HCT116 (cell line): ENCODE measurements at regions not wholly inside any gene's neighbourhood (a gene's known extent, or its start where the extent isn't known, plus 50 kb on each side); places are given as distances from the start of the nearest gene placed in this dataset.

Experiments used
- ATAC-seq: fragments of 200-7000 bp; cut with Tn5 transposase; 2 replicates; pipeline ENCODE4 v1.9.1; 2020; ENCODE audit warnings: mild to moderate bottlenecking, moderate library complexity
- BruUV-seq: library from RNA; stranded (reverse); fragments of 400-500 nt; replicated peaks from 2 replicates; lab custom pipeline; 2021; lab: Mats Ljungman, UMichigan
- CTCF ChIA-PET: fragments of 300-600 bp; sonication (Branson Sonifier 250); formaldehyde crosslinking; loops from one replicate; lab custom pipeline; 2021; ENCODE audit warnings: antibody characterized with exemption; lab: Charles Lee
- POLR2A ChIA-PET: fragments of 300-600, 350-600 bp; sonication (Branson Sonifier 250); formaldehyde crosslinking; loops from one replicate; lab custom pipeline; 2021; ENCODE audit warnings: antibody characterized with exemption; lab: Charles Lee
- RAD21 ChIA-PET, 2 experiments: fragments of 300-600 bp; sonication (Branson Sonifier 250); formaldehyde crosslinking; loops; one replicate each; lab custom pipeline; 2023; ENCODE audit warnings: low total read pairs in 2 of 2; ENCODE audit not compliant: uncharacterized antibody in 2 of 2, unreplicated experiment in 2 of 2, low non-redundant PET in 1 of 2; lab: Charles Lee
- DNase-seq: peaks from one replicate; pipeline ENCODE4 v3.0.0-alpha.2; 2010; ENCODE audit warnings: low read depth, low spot score
- H2AFZ ChIP-seq: fragments of 200-600 bp; shearing (Covaris generic), sonication (generic); 2 replicates; pipeline ENCODE4 v1.6.1; 2017; ENCODE audit warnings: low read depth, mixed run types, mixed read lengths, antibody characterized with exemption, low read length; ENCODE audit not compliant: poor library complexity, severe bottlenecking
- H3K27ac ChIP-seq: 2 replicates; pipeline ENCODE4 v1.5.1; 2012; ENCODE audit warnings: low read depth, low read length
- H3K27me3 ChIP-seq: fragments of 200-600 bp; sonication (generic); 2 replicates; pipeline ENCODE4 v1.6.1; 2016; ENCODE audit warnings: mixed run types, low read length, mixed read lengths; ENCODE audit not compliant: insufficient read depth
- H3K36me3 ChIP-seq, 2 experiments: fragments of 200-500 bp in 1 of 2; fragments of 200-600 bp in 1 of 2; sonication (Bioruptor generic) in 1 of 2; sonication (generic) in 1 of 2; 2 replicates each; pipeline versions ENCODE4 v1.5.1 to v1.6.1; 2014 to 2016; ENCODE audit warnings: low read length in 2 of 2, inconsistent platforms in 1 of 2, mixed read lengths in 1 of 2, mixed run types in 1 of 2; ENCODE audit not compliant: insufficient read depth in 2 of 2, control insufficient read depth in 1 of 2
- H3K4me1 ChIP-seq, 2 experiments: fragments of 200-600 bp in 1 of 2; sonication (generic) in 1 of 2; 2 replicates each; pipeline versions ENCODE4 v1.5.1 to v1.6.1; 2012 to 2017; ENCODE audit warnings: low read length in 2 of 2, inconsistent platforms in 1 of 2, mild to moderate bottlenecking in 1 of 2, mixed read lengths in 1 of 2, mixed run types in 1 of 2, moderate library complexity in 1 of 2; ENCODE audit not compliant: insufficient read depth in 2 of 2, control insufficient read depth in 1 of 2
- H3K4me2 ChIP-seq: fragments of 200-600 bp; sonication (generic); 2 replicates; pipeline ENCODE4 v1.6.1; 2017; ENCODE audit warnings: mixed run types, low read length, mixed read lengths
- H3K4me3 ChIP-seq, 2 experiments: fragments of 200-600 bp in 1 of 2; sonication (generic) in 1 of 2; replicated peaks in 1 of 2; 2 replicates each; pipeline ENCODE4 v1.5.1; 2011 to 2016; ENCODE audit warnings: low read length in 2 of 2, control low read depth in 1 of 2, low read depth in 1 of 2, mild to moderate bottlenecking in 1 of 2, mixed read lengths in 1 of 2, mixed run types in 1 of 2
- H3K79me2 ChIP-seq: fragments of 200-600 bp; sonication (generic); 2 replicates; pipeline ENCODE4 v1.6.1; 2017; ENCODE audit warnings: mild to moderate bottlenecking, mixed run types, low read length, moderate library complexity, mixed read lengths; ENCODE audit not compliant: insufficient read depth
- H3K9ac ChIP-seq: fragments of 200-600 bp; sonication (generic); 2 replicates; pipeline ENCODE4 v1.6.1; 2016; ENCODE audit warnings: low read length, mixed read lengths
- H3K9me2 ChIP-seq: fragments of 200-600 bp; sonication (generic), shearing (Covaris generic); 2 replicates; pipeline ENCODE4 v1.6.1; 2017; ENCODE audit warnings: mixed run types, mild to moderate bottlenecking, moderate library complexity; ENCODE audit not compliant: insufficient read depth
- H3K9me3 ChIP-seq, 2 experiments: fragments of 200-500 bp in 1 of 2; fragments of 200-600 bp in 1 of 2; sonication (Bioruptor generic) in 1 of 2; sonication (generic) in 1 of 2; 2 replicates each; pipeline ENCODE4 v1.6.1; 2014 to 2017; ENCODE audit warnings: low read length in 2 of 2, mixed read lengths in 2 of 2, inconsistent platforms in 1 of 2, low read depth in 1 of 2, mild to moderate bottlenecking in 1 of 2, mixed run types in 1 of 2, moderate library complexity in 1 of 2; ENCODE audit not compliant: control insufficient read depth in 1 of 2, insufficient read depth in 1 of 2
- H4K20me1 ChIP-seq: fragments of 200-600 bp; sonication (generic), shearing (Covaris generic); 2 replicates; pipeline ENCODE4 v1.6.1; 2017; ENCODE audit warnings: mixed run types, mild to moderate bottlenecking, moderate library complexity; ENCODE audit not compliant: insufficient read depth
- CBX3 ChIP-seq: IDR thresholded peaks from 2 replicates; pipeline ENCODE4 v1.6.1; 2012; ENCODE audit warnings: low read depth
- CEBPB ChIP-seq: IDR thresholded peaks from 2 replicates; pipeline ENCODE4 v1.6.1; 2012; ENCODE audit warnings: low read depth
- EGR1 ChIP-seq: IDR thresholded peaks from 2 replicates; pipeline ENCODE4 v1.6.1; 2012; ENCODE audit warnings: low read depth
- ELF1 ChIP-seq: IDR thresholded peaks from 2 replicates; pipeline ENCODE4 v1.6.1; 2012; ENCODE audit warnings: low read depth, borderline replicate concordance
- EZH2phosphoT487 ChIP-seq: fragments of 200-600 bp; IDR thresholded peaks from 2 replicates; pipeline ENCODE4 v1.6.1; 2018; ENCODE audit warnings: antibody characterized with exemption, borderline replicate concordance
- JUND ChIP-seq: IDR thresholded peaks from 2 replicates; pipeline ENCODE4 v1.6.1; 2012
- POLR2A ChIP-seq: IDR thresholded peaks from 2 replicates; pipeline ENCODE4 v1.7.0; 2011; ENCODE audit warnings: borderline replicate concordance; ENCODE audit not compliant: insufficient read depth, insufficient read length; ENCODE audit errors: extremely low read depth
- POLR2AphosphoS5 ChIP-seq: IDR thresholded peaks from 2 replicates; pipeline ENCODE4 v1.6.1; 2011; ENCODE audit warnings: mild to moderate bottlenecking, low read depth, low read length, moderate library complexity
- RAD21 ChIP-seq: IDR thresholded peaks from 2 replicates; pipeline ENCODE4 v1.6.1; 2012; ENCODE audit warnings: low read depth, mild to moderate bottlenecking
- ZFX ChIP-seq: fragments of 450-650 bp; IDR thresholded peaks from 2 replicates; pipeline ENCODE4 v1.6.1; 2017
- intact Hi-C: fragments of 100-400 bp; cut with micrococcal nuclease; formaldehyde crosslinking; loops from 2 replicates; pipeline ENCODE4 v1.10.0; 2022
- TF ChIP-seq, protein P1 (sequence below): IDR thresholded peaks from 2 replicates; pipeline ENCODE4 v1.6.1; 2012; ENCODE audit warnings: low read depth
- TF ChIP-seq, protein P2 (sequence below): IDR thresholded peaks from 2 replicates; pipeline ENCODE4 v1.6.1; 2012
- TF ChIP-seq, protein P3 (sequence below): IDR thresholded peaks from 2 replicates; pipeline ENCODE4 v1.6.1; 2011; ENCODE audit warnings: mild to moderate bottlenecking, low read length, moderate library complexity; ENCODE audit not compliant: insufficient replicate concordance; ENCODE audit errors: extremely low read depth

DNA sequence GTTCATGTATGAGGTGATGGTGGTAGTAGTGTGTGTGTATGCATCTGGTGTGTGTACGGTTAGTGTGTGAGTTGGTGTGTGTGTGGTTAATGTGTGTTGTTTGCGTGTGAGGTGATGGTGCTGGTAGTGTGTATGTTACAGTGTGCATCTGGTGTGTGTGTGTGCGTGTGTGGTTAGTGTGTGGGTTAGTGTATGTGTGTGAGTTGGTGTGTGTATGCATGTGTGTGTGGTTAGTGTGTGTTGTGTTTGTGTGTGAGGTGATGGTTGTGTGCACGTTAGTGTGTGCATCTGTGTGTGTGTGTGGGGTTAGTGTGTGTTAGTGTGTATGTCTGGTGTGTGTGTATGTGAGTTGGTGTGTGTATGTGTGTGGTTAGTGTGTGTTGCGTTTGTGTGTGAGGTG is 153.0 kb downstream of the ACTR3B start:
- ChIA-PET RAD21 (no interaction called here), POLR2A (no interaction called here), CTCF (no interaction called here)
- Histone ChIP-seq H4K20me1 (no peaks in the 10 kb centered on the region), H2AFZ (no peak overlapping the region), H3K9me3 (no peaks in the 10 kb centered on the region; a peak in 1 of 4 replicates), H3K4me1 (peaks cover 0 to 3% of the 10 kb centered on the region in 2 experiments; a peak in 1 of 4 replicates), H3K27ac (no peak overlapping the region), H3K27me3 (no peaks in the 10 kb centered on the region), H3K9ac (no peak overlapping the region), H3K9me2 (no peaks in the 10 kb centered on the region), H3K79me2 (no peaks in the 10 kb centered on the region), H3K36me3 (no peaks in the 10 kb centered on the region), H3K4me2 (no peak overlapping the region), H3K4me3 (no peak overlapping the region)
- DNase-seq (no peak), ATAC-seq (no peak)
- intact Hi-C loops: no loop called here
- BruUV-seq: no TSS peak
- no peak for TF ChIP-seq EGR1
- TF ChIP-seq, protein P1, sequence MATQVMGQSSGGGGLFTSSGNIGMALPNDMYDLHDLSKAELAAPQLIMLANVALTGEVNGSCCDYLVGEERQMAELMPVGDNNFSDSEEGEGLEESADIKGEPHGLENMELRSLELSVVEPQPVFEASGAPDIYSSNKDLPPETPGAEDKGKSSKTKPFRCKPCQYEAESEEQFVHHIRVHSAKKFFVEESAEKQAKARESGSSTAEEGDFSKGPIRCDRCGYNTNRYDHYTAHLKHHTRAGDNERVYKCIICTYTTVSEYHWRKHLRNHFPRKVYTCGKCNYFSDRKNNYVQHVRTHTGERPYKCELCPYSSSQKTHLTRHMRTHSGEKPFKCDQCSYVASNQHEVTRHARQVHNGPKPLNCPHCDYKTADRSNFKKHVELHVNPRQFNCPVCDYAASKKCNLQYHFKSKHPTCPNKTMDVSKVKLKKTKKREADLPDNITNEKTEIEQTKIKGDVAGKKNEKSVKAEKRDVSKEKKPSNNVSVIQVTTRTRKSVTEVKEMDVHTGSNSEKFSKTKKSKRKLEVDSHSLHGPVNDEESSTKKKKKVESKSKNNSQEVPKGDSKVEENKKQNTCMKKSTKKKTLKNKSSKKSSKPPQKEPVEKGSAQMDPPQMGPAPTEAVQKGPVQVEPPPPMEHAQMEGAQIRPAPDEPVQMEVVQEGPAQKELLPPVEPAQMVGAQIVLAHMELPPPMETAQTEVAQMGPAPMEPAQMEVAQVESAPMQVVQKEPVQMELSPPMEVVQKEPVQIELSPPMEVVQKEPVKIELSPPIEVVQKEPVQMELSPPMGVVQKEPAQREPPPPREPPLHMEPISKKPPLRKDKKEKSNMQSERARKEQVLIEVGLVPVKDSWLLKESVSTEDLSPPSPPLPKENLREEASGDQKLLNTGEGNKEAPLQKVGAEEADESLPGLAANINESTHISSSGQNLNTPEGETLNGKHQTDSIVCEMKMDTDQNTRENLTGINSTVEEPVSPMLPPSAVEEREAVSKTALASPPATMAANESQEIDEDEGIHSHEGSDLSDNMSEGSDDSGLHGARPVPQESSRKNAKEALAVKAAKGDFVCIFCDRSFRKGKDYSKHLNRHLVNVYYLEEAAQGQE: no peak
- TF ChIP-seq POLR2A: no peak

DNA sequence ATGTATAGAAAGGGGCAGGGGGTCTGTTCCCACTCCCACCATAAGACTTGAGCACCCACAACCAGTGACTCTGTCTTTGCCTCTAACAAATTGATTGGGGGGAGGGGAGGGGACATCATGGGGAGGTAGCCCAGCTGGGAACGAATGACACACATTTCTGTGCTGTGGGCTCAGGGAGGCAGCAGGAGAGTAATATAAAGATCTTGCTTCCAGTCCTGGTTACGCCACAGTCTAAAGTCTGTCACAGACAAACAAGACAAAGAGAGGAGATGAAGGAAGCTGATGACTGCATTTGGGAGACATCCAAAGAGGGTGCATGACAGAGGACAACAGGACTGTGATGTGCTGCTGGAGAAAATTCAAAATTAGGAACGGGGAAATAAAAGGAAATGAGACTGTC is 153.9 kb downstream of the ACTR3B start:
- H3K79me2 ChIP-seq: no peaks in the 10 kb centered on the region
- peaks cover 0 to 3% of the 10 kb centered on the region in 2 experiments; a peak in 1 of 4 replicates for H3K4me1 ChIP-seq
- no peaks in the 10 kb centered on the region for H3K9me2 ChIP-seq
- intact Hi-C loops: no loop called here
- H2AFZ ChIP-seq: no peak overlapping the region
- H3K4me3 ChIP-seq: no peak overlapping the region
- no peak for DNase-seq
- RAD21 ChIA-PET: no interaction called here
- no peaks in the 10 kb centered on the region for H4K20me1 ChIP-seq
- H3K27ac ChIP-seq: no peak overlapping the region
- no peaks in the 10 kb centered on the region for H3K36me3 ChIP-seq
- TF ChIP-seq, protein P2, sequence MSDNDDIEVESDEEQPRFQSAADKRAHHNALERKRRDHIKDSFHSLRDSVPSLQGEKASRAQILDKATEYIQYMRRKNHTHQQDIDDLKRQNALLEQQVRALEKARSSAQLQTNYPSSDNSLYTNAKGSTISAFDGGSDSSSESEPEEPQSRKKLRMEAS: no peak
- TF ChIP-seq RAD21 (no peak), CEBPB (no peak), ELF1 (no peak), CBX3 (no peak), POLR2AphosphoS5 (no peak), EZH2phosphoT487 (no peak), JUND (no peak), ZFX (no peak)
- TF ChIP-seq, protein P3, sequence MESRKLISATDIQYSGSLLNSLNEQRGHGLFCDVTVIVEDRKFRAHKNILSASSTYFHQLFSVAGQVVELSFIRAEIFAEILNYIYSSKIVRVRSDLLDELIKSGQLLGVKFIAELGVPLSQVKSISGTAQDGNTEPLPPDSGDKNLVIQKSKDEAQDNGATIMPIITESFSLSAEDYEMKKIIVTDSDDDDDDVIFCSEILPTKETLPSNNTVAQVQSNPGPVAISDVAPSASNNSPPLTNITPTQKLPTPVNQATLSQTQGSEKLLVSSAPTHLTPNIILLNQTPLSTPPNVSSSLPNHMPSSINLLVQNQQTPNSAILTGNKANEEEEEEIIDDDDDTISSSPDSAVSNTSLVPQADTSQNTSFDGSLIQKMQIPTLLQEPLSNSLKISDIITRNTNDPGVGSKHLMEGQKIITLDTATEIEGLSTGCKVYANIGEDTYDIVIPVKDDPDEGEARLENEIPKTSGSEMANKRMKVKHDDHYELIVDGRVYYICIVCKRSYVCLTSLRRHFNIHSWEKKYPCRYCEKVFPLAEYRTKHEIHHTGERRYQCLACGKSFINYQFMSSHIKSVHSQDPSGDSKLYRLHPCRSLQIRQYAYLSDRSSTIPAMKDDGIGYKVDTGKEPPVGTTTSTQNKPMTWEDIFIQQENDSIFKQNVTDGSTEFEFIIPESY: no peak
- H3K9ac ChIP-seq: no peak overlapping the region
- H3K9me3 ChIP-seq: no peaks in the 10 kb centered on the region; a peak in 1 of 4 replicates
- no peaks in the 10 kb centered on the region for H3K27me3 ChIP-seq
- no peak overlapping the region for H3K4me2 ChIP-seq
- POLR2A ChIA-PET: no interaction called here
- no peak for ATAC-seq
- no TSS peak for BruUV-seq
- CTCF ChIA-PET: no interaction called here
